Spleen (tissue), 7 donors: ENCODE measurements at regions not wholly inside any gene's neighbourhood (a gene's known extent, or its start where the extent isn't known, plus 50 kb on each side); places are given as distances from the start of the nearest gene placed in this dataset.

Experiments used
- POLR2A ChIP-seq, 3 donors: fragments of 450-650 bp; IDR thresholded peaks; one replicate each; pipeline ENCODE4 v1.5.1; 2017; ENCODE audit warnings: antibody characterized with exemption in 3 of 3, mild to moderate bottlenecking in 1 of 3
- TF ChIP-seq, protein P1 (sequence below), 11 experiments: fragments of 200-600 bp in 7 of 11; fragments of 450-650 bp in 4 of 11; sonication (generic) in 4 of 11; IDR thresholded peaks in 8 of 11; conservative IDR thresholded peaks in 3 of 11; 1 replicate in 7 of 11; 2 replicates in 4 of 11; pipeline versions ENCODE4 v1.4.0 to v1.8.0; 2016 to 2021; ENCODE audit warnings: antibody characterized with exemption in 11 of 11, inconsistent platforms in 4 of 11, mild to moderate bottlenecking in 1 of 11
- donor health status: DM: no; HTN: no; CAD: no; lungs with moderate emphysema.
- donor health status: DM: no; HTN: no; CAD: no.
- donor health status: DM: no; HTN: no; CAD: no.

DNA sequence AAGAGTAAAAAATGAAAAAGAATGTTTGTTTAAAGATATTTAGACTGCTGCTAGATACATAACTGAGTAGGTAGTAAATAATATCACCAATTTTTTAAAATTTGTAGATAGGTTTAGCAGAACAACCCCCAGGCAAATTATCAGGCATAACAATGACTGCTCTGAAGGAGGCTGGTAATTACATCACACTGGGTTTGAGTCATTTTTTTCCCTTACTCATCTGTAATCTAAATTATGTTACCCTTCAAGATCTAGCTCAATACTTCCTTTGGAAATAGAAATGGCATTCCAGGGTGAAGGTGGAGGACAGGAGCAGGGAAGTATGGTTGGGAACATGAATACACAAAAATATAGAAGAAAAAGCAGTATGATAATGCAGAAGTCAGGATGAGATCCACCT lies 431.6 kb upstream of the MAOA start:
- TF ChIP-seq, protein P1, sequence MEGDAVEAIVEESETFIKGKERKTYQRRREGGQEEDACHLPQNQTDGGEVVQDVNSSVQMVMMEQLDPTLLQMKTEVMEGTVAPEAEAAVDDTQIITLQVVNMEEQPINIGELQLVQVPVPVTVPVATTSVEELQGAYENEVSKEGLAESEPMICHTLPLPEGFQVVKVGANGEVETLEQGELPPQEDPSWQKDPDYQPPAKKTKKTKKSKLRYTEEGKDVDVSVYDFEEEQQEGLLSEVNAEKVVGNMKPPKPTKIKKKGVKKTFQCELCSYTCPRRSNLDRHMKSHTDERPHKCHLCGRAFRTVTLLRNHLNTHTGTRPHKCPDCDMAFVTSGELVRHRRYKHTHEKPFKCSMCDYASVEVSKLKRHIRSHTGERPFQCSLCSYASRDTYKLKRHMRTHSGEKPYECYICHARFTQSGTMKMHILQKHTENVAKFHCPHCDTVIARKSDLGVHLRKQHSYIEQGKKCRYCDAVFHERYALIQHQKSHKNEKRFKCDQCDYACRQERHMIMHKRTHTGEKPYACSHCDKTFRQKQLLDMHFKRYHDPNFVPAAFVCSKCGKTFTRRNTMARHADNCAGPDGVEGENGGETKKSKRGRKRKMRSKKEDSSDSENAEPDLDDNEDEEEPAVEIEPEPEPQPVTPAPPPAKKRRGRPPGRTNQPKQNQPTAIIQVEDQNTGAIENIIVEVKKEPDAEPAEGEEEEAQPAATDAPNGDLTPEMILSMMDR (IDR thresholded peaks at IDR 0.05 in 8 of 11, conservative IDR thresholded peaks at IDR 0.05 in 3 of 11): no peak
- TF ChIP-seq POLR2A (IDR thresholded peaks at IDR 0.05): no peak
